SU-DHL-6 (cell line): ENCODE measurements at regions not wholly inside any gene's neighbourhood (a gene's known extent, or its start where the extent isn't known, plus 50 kb on each side); places are given as distances from the start of the nearest gene placed in this dataset.

Experiments
- EZH2phosphoT487 ChIP-seq: fragments of 200-600 bp; sonication (generic), shearing (Covaris generic); conservative IDR thresholded peaks from 2 replicates; pipeline ENCODE4 v1.6.1; 2018; ENCODE audit warnings: mild to moderate bottlenecking, antibody characterized with exemption, low read length, moderate library complexity, mixed read lengths
- TF ChIP-seq, protein P1 (sequence below): fragments of 200-600 bp; sonication (generic); IDR thresholded peaks from one replicate; pipeline ENCODE4 v1.5.1; 2017; ENCODE audit warnings: antibody characterized with exemption, mild to moderate bottlenecking, low read length, moderate library complexity; ENCODE audit not compliant: insufficient read depth, poor library complexity, severe bottlenecking

DNA sequence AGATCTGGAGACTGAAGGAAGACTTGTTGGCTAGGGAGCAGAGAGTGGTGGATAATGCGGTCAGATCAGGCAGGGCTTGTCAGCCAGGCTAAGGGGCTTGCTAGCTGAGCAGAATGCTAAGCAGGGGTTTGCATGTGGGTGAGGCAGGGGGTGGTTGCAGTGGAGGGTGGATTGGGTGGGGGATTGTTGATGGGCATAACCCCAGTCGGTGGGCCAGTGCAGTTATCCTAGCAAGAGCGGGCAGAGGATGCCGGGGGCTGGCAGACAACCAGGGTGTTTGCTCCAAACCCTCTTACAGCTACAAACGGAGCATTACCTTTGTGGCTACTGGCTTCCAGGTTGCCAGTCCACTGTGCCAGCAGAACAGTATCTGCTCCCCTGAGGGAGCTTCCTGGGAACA lies 131.5 kb upstream of the LGALSL start:
- TF ChIP-seq, protein P1, sequence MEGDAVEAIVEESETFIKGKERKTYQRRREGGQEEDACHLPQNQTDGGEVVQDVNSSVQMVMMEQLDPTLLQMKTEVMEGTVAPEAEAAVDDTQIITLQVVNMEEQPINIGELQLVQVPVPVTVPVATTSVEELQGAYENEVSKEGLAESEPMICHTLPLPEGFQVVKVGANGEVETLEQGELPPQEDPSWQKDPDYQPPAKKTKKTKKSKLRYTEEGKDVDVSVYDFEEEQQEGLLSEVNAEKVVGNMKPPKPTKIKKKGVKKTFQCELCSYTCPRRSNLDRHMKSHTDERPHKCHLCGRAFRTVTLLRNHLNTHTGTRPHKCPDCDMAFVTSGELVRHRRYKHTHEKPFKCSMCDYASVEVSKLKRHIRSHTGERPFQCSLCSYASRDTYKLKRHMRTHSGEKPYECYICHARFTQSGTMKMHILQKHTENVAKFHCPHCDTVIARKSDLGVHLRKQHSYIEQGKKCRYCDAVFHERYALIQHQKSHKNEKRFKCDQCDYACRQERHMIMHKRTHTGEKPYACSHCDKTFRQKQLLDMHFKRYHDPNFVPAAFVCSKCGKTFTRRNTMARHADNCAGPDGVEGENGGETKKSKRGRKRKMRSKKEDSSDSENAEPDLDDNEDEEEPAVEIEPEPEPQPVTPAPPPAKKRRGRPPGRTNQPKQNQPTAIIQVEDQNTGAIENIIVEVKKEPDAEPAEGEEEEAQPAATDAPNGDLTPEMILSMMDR, result no peak
- TF ChIP-seq EZH2phosphoT487, result no peak
